Stimulated activated CD4-positive, alpha-beta T cell treated with anti-CD3 and anti-CD28 coated beads, Interleukin-4, amount 100 ng/mL, for 4 hours (primary cell): ENCODE measurements at regions not wholly inside any gene's neighbourhood (a gene's known extent, or its start where the extent isn't known, plus 50 kb on each side); places are given as distances from the start of the nearest gene placed in this dataset.
"Not testable (repeated sequence)": the region's sequence is repeated elsewhere in the genome, so short reads cannot be mapped to it uniquely, and the experiment has no call there.

Source experiments
- DNase-seq, 2 experiments: peaks; one replicate each; pipeline ENCODE4 v3.0.0-alpha.2; 2020

DNA sequence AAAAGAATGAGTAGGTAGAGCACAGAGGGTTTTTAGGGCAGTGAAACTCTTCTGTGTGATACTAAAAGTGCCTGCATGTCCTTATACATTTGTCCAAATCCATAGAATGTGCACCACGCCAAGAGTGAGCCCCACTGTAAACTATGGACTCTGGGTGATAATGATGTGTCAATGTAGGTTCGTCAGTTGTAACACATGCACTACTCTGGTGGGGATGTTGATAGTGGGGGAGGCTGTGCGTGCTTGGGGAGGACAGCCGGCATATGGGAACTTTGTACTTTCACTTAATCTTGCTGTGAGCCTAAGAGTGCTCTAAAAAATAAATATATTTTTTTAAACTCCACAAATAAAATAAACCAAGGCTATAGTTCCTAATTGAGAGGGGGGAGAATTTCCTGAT, 319.2 kb downstream of the SHQ1 start:
- DNase-seq = no peak

DNA sequence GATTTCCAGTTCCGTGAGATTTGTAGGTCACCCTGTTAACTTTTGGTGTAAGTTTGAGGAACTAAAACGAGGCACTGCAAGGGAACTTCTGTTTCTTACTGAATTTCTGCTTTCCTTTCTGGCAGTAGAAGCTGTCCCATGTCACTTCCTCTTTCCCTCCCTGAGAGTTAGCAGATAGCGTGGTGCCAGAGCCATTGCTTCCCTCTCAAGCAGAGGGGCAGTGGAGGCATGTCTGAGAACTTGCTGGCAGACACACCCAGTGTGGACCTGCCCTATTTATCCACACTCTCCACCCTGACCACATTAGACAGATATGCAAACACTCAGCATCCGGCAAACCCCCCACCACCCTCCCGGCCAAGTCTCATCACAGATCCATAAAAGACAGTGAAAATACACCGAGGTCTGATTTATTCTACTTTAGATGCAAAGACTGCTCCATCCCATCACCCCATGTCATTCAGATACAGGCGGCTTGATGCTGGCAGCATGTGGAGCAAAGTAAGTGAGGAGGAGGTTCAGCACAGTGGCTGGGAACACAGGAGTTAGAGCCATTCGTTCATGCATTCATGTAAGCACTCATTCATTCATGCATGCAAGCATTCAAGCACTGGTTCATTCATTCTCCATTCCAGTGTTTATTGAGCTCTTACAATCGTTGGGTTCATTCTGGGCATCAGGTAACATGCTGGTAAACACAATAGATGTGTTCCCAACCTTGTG, 324.7 kb downstream of the SHQ1 start:
- DNase-seq = no peak

DNA sequence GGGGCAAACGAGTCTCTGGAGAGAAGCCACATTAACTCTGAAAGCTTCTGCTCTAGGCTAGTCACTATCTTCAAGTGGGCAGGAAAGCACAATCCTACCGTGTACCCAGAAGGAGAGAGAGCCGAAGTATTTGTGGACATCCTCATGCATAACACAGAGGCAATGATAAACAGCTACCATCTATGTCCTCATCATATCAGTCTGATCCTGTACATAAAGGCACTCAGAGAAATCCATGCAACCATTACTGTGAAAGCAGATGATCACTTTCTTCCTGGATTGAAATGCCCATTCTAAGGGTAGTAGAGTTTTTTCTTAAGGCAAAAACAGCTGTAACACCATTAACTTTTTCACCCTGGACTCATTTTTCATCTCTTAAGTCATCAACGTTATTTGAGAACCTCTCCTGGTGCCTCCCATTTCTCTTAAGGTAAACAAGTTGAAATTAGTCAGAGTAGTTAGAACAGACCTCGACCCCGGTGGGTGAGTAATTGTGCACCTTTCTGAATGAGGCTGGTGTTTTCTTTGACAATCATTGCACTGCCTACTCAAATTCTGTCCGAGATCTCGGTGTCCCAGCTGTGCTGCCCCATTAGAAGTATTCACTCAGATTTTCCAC, 327.4 kb downstream of the SHQ1 start:
- peak; percentile 7 to 34 for DNase-seq

DNA sequence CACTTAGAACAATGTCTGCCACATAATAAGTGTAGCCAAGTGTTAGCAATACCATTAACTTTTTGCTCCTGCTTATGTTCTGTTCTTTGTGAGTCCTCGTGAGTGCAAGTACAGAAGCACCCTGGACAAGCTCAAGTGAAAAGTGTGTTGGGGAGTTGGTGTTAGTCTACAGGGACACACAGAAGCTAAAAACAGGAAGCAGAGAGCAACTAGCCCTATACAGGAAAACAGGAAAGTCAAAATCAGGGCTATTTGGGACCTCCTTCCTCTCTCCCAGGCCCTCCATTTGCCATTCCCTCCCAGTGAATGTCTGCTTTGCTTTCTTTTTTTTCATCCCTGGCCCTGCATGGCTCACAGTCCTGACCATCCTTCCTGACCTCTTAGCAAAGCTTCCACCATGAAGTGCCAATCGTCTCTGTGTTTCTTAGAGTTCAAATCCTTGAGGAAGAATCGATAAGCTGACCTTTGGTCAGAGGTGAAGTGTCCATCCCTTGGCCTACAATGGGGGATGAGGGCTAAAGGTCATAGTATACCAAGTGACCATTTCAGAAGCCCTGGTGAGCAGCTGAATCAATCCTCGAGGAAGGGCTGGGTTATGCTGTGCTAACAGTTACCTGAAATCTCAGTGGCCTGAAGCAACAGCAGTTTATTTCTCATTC, 328.2 kb downstream of the SHQ1 start:
- DNase-seq = no peak

DNA sequence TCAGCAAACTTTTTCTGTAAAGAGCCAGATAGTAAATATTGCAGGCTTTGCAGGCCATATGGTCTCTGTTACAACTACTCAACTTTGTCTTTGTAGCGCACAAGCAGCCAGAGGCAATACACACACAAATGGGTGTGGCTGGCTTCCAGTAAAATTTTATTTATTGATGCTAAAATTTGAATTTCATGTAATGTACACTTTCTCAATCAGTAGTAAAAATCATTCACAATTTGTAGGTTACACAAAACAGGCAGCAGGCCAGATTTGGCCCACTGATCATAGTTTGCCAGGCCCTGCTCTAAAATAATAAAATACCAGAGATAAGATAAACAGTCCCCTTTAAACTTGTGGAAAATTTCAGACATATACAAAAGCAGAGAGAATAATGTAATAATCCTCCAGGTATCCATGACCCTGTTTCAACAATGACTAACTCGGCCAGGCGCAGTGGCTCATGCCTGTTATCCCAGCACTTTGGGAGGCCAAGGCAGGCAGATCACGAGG, 330.3 kb downstream of the SHQ1 start:
- DNase-seq = no peak

DNA sequence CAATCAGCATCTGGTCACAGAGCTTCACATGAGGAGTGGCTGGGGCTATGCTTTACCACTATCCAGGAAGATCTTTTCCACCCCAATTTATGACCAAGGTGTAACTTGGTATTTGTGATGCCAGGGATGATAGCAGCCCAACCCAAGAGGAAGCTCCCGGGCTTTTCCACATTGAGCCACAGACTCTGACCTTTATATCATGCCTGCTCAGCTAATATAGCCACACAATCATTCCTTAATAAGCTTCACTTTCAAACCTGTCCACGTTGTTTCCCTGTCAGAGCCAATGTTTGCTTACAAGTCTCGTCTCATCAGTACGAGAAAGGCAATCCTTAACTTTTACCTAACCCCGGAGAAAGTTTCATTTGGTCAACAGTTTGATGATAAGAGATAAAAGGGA, 330.9 kb downstream of the SHQ1 start:
- DNase-seq = no peak

DNA sequence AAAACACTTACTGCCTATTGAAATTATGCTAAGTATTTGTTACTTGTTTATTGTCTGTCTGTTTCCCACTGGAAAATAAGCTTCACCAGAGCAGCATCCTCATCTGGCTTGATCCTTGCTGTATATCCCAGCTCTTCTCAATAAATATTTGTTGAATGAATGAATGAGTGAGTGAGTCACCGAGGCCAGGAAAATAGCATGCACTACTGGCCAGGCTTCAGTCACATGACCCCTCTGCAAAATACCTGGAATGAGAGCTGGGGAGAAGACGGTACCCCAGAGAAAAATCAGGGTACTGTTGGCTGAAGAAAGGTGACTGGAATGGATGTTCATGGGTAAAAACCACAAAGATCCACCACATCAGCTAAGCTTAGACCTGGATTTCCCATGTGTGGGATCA, 331.9 kb downstream of the SHQ1 start:
- DNase-seq = no peak

DNA sequence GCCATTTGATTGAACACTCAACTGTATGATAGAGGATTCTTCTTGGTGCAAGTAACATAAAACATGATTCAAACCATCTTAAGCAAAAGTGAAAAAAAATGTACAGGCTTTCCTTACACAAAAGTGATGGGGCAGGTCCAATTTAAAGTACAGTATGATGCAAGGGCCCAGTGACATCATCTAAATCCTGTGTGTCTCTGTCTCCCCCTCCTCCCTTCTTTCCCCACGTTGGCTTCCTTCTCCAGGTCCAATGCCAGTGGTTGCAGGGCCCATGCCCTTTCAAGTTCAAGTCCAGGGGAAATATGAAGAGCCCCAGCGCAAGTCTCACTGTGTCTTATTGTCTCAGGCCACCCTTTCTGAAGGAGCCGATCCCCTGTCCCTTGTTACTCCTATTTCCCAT, 332.3 kb downstream of the SHQ1 start:
- DNase-seq = no peak

DNA sequence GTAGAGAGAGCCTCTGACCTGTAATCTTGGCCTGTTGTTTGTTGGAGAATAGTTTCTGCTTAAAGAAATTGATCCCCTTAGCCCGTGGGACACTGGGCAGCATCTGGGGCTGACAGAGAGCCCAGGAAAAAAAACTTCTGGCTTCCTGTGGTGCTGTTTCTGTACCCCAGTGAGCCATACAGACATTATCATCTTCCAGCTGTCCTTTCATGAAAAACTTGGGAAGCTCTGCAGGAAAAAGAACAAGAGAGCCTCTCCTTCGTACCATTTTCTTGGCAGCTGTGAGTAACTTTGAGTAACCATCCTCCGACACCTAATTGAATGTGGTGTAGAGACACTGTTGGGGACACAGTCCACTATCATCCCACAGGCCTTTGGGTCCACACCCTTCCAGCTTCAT, 333.0 kb downstream of the SHQ1 start:
- DNase-seq = no peak

DNA sequence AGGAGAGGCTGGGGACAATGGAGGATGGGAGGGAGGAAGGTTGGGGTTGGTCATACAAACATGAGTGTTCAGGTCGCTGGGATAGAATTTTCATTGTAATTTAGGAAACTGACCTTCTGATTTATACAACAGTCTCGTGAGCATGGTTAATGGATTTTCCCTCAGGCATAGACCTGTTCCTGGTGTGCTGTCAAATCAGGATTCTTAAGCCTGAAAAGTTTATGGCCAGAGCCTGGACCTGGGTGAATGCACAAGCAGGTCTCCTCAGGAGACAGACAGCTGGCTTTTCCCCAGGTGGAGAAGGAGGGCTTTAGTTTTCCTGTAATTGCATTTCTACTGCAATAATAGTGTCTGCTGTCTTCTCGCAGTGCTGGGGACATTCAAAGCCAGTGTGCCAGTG, 338.0 kb downstream of the SHQ1 start:
- no peak for DNase-seq

DNA sequence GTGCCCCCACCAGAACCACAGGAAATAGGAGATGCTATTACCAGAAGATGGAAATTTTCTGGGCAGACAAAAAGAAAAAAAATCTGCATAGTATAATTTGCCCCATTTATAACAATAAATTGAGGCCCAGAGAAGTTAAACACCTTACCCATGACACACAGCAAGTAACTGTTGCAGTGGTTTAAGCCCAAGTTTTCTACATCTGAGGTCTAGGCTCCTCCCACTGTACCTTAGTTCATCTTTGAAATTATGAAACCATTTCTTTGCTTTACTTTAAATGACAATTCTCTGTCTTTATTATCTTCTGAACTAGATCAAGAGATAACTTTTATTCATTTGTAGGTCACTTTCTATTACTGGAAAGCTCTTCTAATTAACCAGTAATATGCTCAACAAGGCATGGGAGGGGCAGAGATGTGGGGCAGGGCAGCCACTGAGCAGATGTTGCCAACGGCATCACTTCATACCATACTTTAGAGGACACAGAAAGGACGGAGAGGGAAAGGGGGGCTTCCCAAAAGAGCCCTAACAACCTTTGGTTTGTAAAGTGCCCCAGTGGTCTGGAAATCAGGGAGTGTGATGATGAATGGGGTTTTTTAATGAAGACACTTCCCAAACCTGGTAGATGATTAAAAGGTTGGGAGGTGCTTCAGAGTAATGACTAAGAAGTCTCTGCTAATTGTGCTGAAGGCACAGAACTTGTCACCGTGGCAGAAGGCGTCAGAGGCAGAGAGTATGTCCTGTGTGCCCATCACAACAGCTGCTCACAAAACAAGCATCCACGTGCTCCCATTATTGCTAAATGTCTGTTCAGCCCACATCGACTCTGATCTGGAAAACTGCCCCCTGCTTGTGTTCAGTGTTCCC, 342.5 kb downstream of the SHQ1 start:
- DNase-seq = no peak

DNA sequence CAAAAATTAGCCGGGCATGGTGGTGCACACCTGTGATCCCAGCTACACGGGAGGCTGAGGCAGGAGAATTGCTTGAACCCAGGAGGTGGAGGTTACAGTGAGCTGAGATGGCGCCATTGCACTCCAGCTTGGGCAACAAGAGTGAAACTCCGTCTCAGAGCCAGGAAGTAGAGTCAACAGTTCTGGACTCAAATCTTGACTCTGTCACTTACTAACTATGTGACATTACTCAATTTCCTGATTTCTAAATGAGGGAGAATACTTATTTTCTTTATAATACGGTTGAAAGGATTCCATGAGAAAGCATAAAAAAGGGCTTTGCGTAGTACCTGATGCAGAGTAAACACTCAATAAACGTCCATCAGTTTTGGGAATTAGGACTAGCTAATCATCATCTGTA, 350.7 kb downstream of the SHQ1 start:
- not testable (repeated sequence) for DNase-seq

DNA sequence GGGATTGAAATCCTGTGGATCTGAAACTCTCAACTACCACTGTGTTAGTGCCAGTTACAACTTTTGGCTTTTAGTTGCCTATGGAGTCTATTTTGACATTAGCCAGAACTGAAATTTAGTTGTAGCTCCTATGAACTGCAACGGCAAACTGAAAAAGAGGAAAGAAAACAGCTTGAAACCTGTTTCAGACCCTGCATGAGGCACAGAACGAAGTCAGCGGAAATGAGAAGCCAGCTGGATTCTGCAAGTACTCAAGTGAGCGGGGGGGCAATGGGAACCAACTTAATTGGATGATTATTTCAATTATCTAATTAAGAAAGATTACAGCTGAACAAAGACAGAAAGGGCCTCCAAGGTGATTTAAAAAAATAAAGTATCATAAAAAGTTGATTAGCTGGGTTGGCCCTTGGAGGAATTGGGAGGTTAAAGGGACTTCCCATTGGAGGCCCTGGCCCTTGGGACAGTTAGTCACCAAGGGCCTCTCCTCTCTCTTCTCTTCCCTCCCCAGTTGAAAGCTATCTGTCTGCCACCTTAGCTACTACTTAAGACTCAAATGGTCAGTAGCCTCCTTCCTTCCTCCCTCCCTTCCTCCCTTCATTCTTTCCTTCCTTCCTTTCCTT, 352.1 kb downstream of the SHQ1 start:
- DNase-seq = no peak

DNA sequence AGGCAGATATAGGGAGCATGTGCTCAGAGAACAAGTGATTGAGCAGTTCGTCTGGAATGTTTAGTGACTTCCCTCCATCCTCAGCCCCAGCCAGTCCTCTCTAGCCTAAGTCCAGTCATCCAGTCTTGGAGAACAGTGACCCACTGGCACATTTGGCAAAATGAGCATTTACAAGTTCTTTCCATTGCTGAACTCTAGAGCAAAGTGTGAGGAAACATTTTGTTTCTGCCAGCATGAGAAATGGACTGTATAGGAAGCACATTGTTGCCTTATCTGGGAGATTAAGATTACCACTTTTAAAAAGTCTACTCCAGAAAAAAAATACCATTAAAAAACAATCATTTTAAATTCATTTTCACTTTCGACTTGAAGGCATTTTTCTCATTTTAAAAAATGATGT, 353.6 kb downstream of the SHQ1 start:
- no peak for DNase-seq

DNA sequence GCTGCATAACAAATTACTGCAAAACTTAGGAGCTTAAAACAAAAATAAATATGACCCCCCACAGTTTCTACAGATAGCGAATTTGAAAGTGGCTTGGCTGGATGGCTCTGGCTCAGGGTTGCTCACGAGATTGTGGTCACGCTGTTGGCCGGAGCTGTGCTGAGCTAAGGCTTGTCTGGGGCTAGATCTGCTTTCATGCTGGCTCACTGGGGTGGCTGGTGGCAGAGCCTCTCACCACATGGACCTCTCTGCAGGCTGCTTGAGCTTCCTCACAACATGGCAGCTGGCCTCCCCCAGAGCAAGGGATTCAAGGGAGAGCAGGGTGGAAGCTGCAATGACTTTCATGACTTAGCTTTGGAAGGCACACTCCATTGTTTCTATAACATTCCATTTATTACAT, 354.1 kb downstream of the SHQ1 start:
- no peak for DNase-seq

DNA sequence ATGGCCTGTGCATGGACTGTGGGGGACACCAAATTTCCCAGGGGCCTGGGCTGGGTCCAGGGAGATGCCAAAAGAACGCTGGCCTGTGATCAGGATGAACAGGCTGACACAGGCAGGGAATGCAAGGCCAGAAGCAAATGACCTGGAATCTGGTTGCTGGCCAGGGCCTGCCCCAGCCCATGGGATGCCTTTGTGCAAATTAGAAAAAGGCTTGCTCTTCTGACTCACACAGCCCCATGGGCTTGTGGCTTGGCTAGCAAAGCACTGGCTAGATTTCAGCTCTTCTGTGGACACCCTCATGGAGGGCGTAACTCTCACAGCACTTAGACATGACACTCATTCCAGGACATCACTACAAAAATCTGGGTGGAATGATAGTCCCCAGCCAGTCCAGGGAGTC, 356.0 kb downstream of the SHQ1 start:
- DNase-seq = no peak

DNA sequence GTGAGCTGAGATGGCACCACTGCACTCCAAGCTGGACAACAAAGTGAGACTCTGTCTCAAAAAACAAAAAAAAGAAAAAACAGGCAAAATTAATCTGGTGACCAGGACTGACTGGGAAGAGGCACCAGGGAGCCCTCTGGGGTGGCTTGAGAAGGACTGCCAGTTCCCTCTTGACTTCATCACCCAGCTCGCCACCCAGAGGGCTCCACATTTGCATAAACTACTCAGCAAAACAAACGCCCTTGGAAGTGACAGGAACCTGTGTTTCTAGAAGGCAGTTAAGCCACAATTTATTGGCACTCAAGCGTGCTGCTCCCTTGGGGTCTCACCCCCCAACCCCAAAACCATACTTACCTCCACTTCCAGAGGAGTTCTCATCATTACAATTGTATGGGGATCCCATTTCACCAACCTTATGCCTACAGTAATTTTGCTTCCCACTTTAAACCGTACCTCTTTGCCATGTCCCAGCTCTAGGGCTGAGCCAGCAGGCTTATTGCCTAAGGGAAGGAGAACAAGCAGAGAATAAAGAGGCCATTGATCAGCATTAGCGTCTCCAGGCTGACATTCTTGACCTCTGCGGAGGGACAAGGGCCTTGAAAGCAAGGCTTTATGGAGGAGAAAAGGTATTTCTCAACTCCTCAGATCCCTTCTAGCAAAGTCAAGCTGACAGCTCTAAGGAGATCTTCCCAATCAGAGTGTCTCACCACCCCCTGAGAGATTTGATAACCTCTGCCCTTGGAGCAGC, 357.4 kb downstream of the SHQ1 start:
- no peak for DNase-seq

DNA sequence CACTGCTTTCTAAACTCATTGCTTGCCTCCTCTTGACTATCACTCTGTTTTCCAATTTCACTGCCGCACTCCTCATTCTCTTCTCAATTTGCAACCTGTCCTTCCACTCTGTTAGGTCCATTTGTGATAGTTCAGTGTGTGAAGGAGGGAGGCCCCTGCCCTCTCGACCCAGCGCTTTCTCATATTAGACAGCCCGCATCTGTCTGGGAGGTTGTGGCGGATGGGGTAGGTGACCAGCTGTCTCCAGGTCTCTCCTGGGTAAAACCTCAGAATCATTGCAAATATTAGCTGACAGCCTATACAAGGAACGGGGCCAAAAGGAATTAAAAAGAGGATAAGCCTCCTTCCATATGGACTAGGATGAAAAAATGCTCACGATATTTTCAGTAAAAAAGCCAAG, 358.3 kb downstream of the SHQ1 start:
- no peak for DNase-seq

DNA sequence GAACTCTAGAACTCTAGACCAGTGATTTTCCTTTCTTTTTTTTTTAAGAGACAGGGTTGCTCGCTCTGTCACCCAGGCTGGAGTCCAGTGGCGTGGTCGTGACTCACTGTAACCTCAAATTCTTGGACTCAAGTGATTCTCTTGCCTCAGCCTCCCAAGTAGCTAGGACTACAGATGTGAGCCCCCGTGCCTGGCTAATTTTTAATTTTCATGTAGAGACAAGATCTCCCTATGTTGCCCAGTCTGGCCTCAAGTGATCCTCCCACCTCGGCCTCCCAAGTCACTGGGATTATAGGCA, 359.6 kb downstream of the SHQ1 start:
- no peak for DNase-seq

DNA sequence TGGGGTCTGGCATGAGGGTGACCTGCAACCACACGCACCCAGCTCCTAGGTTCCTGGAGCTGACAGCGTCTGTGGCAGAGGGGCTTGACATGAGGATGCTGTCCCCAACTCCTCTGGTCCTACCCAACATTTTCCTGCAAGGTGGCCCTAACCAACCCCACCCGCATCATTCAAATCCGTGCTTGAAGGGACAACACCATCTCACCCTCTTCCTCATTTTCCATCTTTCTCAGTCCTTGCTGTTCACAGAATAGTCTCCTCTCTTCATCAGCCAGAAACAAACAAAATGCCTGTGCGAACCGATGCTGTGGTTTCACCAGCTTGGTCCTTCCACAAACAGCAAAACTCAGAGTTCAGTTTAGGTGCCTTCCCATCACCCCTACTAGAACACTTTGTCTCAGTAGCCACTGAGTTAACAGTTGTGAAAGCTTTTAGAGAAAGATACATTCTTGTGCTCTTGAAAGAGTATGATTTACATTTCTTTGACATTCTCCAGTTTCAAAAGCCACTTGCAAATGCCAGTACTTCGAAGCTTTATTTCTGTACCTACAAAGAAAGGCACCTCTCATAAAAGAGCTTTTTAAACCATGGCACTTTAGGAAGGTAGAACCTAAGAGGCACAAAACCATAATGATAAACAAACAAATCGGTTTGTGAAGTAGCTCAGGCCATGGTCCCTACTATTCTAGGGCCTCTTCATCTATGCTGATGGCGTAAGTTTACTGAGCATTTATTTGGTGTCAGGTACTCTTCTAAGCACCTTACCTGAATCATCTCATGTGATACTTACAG, 360.1 kb downstream of the SHQ1 start:
- DNase-seq = no peak

DNA sequence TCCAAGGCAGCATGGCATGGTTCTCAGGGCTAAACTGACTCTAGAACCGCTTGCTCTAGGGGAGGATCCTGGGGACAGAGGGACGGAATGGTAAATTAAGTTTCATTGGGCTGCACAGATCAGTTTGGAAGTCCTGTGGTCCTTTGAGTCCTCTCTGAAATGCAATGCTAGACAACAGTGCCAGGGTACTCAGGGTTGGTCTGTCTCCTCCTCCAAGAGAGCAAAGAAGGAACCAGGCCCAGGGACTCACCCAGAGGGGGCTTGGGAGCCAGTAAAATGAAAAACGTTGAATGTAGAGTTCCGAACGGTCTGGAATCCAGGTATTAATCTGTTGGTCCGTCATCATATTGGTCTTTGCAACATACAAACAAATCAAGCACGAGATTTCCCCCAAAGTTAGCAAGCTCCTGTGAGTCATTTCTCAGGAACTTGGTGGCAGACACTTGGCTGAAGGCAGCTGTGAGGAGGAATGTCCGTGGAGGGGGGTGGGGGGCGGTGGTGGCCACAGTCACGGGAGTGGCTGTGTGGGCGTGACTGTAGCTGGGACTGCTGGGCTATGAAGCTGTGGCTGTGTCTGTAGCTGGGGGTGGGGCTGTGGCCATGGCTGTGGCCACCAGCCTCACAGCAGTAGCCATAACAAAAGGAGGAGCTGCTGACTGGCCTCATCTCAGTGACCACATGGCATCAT, 361.0 kb downstream of the SHQ1 start:
- peak; percentile 32 to 38 for DNase-seq
